Renal pelvis (tissue), 1 donor: ENCODE measurements at regions not wholly inside any gene's neighbourhood (a gene's known extent, or its start where the extent isn't known, plus 50 kb on each side); places are given as distances from the start of the nearest gene placed in this dataset.
"Not testable (repeated sequence)": the region's sequence is repeated elsewhere in the genome, so short reads cannot be mapped to it uniquely, and the experiment has no call there.

Source experiments
- DNase-seq: peaks from one replicate; pipeline ENCODE4 v3.0.0-alpha.2; 2013

DNA sequence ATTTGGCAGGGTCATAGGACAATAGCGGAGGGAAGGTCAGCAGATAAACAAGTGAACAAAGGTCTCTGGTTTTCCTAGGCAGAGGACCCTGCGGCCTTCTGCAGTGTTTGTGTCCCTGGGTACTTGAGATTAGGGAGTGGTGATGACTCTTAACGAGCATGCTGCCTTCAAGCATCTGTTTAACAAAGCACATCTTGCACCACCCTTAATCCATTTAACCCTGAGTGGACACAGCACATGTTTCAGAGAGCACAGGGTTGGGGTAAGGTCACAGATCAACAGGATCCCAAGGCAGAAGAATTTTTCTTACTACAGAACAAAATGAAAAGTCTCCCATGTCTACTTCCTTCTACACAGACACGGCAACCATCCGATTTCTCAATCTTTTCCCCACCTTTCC is 74.7 kb downstream of the LAT start:
- not testable (repeated sequence) for DNase-seq
